ENCODE measurements at regions not wholly inside any gene's neighbourhood (a gene's known extent, or its start where the extent isn't known, plus 50 kb on each side); places are given as distances from the start of the nearest gene placed in this dataset.
"Not testable (repeated sequence)": the region's sequence is repeated elsewhere in the genome, so short reads cannot be mapped to it uniquely, and the experiment has no call there.

DNA sequence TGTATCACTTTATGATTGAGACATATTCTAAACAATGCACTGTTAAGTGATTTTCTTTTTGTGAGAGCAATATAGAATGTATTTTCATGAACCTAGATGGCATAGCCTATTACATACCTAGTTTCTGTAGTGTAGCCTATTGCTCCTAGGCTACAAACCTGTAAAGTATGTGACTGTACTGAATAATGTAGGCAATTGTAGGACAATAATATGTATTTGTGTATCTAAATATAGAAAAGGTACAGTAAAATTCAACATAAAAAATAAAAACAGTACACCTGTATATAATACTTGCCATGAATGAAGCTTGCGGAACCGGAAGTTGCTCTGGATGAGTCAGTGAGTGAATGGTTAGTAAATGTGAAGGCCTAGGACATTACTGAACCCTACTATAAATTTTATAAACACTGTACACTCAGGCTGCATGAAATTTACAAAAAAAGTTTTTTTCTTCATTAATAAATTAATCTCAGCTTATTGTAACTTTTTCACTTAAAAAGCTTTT, 106.7 kb downstream of the VSIG4 start:
- Histone ChIP-seq H3K27me3 (replicated peaks; ENCODE audit: insufficient read depth) (no peaks in the 10 kb centered on the region), H3K4me1 (ENCODE audit: insufficient read depth) (no peaks in the 10 kb centered on the region), H3K27ac (no peak overlapping the region), H3K9ac (no peak overlapping the region), H3K4me2 (ENCODE audit: unreplicated experiment) (no peak overlapping the region), H3K79me2 (ENCODE audit: insufficient read depth) (no peaks in the 10 kb centered on the region), H3K4me3 (no peak overlapping the region), H2AFZ (no peak overlapping the region), H3K9me2 (ENCODE audit: insufficient read depth) (no peaks in the 10 kb centered on the region), H4K20me1 (ENCODE audit: insufficient read depth) (no peaks in the 10 kb centered on the region), H3K9me3 (ENCODE audit: low read depth) (no peaks in the 10 kb centered on the region), H3F3A (ENCODE audit: insufficient read depth) (no peaks in the 10 kb centered on the region), H3K36me3 (ENCODE audit: low read depth) (no peaks in the 10 kb centered on the region)
- TF ChIP-seq EZH2 (IDR thresholded peaks at IDR 0.05; ENCODE audit: insufficient read depth, poor library complexity, severe bottlenecking) = no peak
- no peak for TF ChIP-seq EZH2phosphoT487 (IDR thresholded peaks at IDR 0.05; ENCODE audit: insufficient read depth, low read depth)
- DNase-seq = no peak
- 80 to 96% methylated on average over 2 of the region's 2 CpGs for whole genome bisulfite sequencing, 2 experiments (ENCODE audit: low coverage in 1 of 2, low lambda C conversion rate in 2 of 2, missing lambda C conversion rate in 2 of 2)
- in situ Hi-C loops (cut with MboI) = no loop called here

DNA sequence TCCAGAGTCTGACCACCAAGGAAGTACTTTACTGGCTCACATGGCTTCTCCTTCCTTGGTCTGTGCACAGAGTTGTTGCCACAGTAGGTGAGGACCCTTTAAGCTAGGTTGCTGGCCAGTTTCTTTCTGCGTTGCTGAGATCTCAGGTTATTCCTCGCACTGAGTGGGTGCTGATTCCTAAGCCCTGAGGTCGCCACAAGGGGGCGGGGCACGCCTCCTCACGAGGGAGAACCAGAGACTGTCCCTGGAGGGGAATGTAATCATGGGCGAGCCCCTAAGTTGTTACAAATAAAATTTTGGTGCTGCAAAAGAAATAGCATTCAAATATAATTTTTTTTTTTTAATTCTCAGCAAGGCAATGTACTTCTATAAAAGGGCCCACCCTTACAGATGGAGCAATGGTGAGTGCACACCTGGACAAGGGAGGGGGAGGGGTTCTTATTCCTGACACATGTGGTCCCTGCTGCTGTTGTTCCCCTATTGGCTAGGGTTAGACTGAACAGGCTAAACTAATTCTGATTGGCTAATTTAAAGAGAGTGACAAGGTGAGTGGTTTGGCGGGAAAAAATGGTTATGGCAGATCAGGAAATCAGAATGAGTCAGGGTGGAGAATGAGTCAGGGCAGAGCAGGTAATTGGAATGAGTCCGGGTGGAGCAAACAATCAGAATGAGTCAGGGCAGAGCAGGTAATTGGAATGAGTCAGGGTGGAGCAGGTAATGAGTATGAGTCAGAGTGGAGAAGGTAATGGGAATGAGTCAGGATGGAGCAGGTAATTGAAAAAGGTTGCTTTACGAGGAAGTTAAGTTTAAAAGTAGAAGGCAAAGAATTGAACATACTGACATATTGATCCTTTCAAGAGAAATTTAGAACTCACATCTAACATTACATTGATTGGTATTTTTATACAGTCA, 107.5 kb downstream of the VSIG4 start:
- H3K79me2 ChIP-seq (ENCODE audit: insufficient read depth) = no peaks in the 10 kb centered on the region
- no peak overlapping the region for H3K9ac ChIP-seq
- DNase-seq = no peak
- WGBS, 2 experiments (ENCODE audit: low coverage in 1 of 2, low lambda C conversion rate in 2 of 2, missing lambda C conversion rate in 2 of 2) = 68 to 70% methylated on average over 6 to 10 of the region's 10 CpGs
- no peak for TF ChIP-seq EZH2phosphoT487 (IDR thresholded peaks at IDR 0.05; ENCODE audit: insufficient read depth, low read depth)
- TF ChIP-seq EZH2 (IDR thresholded peaks at IDR 0.05; ENCODE audit: insufficient read depth, poor library complexity, severe bottlenecking) = no peak
- H3K4me1 ChIP-seq (ENCODE audit: insufficient read depth) = no peaks in the 10 kb centered on the region
- H3K27ac ChIP-seq = no peak overlapping the region
- in situ Hi-C loops (cut with MboI) = no loop called here
- no peaks in the 10 kb centered on the region for H4K20me1 ChIP-seq (ENCODE audit: insufficient read depth)
- H3K9me3 ChIP-seq (ENCODE audit: low read depth) = no peaks in the 10 kb centered on the region
- H2AFZ ChIP-seq = no peak overlapping the region
- no peaks in the 10 kb centered on the region for H3K9me2 ChIP-seq (ENCODE audit: insufficient read depth)
- H3F3A ChIP-seq (ENCODE audit: insufficient read depth) = no peaks in the 10 kb centered on the region
- no peaks in the 10 kb centered on the region for H3K27me3 ChIP-seq (replicated peaks; ENCODE audit: insufficient read depth)
- H3K4me3 ChIP-seq = no peak overlapping the region
- H3K36me3 ChIP-seq (ENCODE audit: low read depth) = no peaks in the 10 kb centered on the region
- no peak overlapping the region for H3K4me2 ChIP-seq (ENCODE audit: unreplicated experiment)

DNA sequence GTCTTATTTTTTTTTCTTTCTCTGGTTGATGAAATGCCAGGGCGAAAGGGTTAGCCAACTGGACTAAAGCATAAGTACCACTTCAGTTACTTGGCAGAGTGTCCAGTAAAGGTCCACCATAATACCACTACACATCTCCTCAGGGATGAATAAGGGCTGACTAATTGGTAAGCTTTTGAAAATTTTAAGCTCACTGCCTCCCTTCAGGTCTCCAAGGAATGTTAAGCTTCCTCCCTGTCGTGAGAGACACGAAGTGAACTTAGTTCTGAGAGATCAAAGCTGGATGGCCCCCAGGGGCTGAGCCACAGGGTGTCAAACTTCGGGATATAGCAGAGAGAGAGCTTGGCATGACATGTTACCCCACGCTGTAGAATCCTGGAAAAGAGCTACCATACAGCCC, 111.4 kb downstream of the VSIG4 start:
- Histone ChIP-seq H3F3A (ENCODE audit: insufficient read depth) (no peaks in the 10 kb centered on the region), H3K4me2 (ENCODE audit: unreplicated experiment) (no peak overlapping the region), H3K9ac (no peak overlapping the region), H3K36me3 (ENCODE audit: low read depth) (no peaks in the 10 kb centered on the region), H4K20me1 (ENCODE audit: insufficient read depth) (no peaks in the 10 kb centered on the region), H3K9me3 (ENCODE audit: low read depth) (no peaks in the 10 kb centered on the region), H3K27ac (no peak overlapping the region), H3K4me1 (ENCODE audit: insufficient read depth) (no peaks in the 10 kb centered on the region), H3K79me2 (ENCODE audit: insufficient read depth) (no peaks in the 10 kb centered on the region), H2AFZ (no peak overlapping the region), H3K9me2 (ENCODE audit: insufficient read depth) (no peaks in the 10 kb centered on the region), H3K4me3 (no peak overlapping the region), H3K27me3 (replicated peaks; ENCODE audit: insufficient read depth) (no peaks in the 10 kb centered on the region)
- in situ Hi-C loops (cut with MboI) = no loop called here
- WGBS, 2 experiments (ENCODE audit: low coverage in 1 of 2, low lambda C conversion rate in 2 of 2, missing lambda C conversion rate in 2 of 2) = 3% methylated on average over 5 of the region's 5 CpGs
- no peak for TF ChIP-seq EZH2phosphoT487 (IDR thresholded peaks at IDR 0.05; ENCODE audit: insufficient read depth, low read depth)
- no peak for TF ChIP-seq EZH2 (IDR thresholded peaks at IDR 0.05; ENCODE audit: insufficient read depth, poor library complexity, severe bottlenecking)
- no peak for DNase-seq

DNA sequence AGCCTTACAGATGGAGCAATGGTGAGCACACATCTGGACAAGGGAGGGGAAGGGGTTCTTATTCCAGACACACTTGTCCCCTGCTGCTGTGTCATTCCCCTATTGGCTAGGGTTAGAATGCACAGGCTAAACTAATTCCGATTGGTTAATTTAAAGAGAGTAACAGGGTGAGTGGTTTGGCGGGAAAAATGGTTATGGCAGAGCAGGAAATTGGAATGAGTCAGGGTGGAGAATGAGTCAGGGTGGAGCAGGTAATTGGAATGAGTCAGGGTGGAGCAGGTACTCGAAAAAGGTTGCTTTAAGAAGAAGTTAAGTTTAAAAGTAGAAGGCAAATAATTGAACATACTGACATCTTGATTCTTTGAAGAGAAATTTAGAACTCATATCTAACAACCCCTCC, 112.5 kb downstream of the VSIG4 start:
- H3K9ac ChIP-seq; H3F3A ChIP-seq (ENCODE audit: insufficient read depth); DNase-seq; H3K27me3 ChIP-seq (replicated peaks; ENCODE audit: insufficient read depth); H3K9me2 ChIP-seq (ENCODE audit: insufficient read depth); H4K20me1 ChIP-seq (ENCODE audit: insufficient read depth); H3K79me2 ChIP-seq (ENCODE audit: insufficient read depth); H3K4me1 ChIP-seq (ENCODE audit: insufficient read depth); H3K36me3 ChIP-seq (ENCODE audit: low read depth); H3K9me3 ChIP-seq (ENCODE audit: low read depth); H3K27ac ChIP-seq; H3K4me2 ChIP-seq (ENCODE audit: unreplicated experiment); H3K4me3 ChIP-seq; in situ Hi-C loops (cut with MboI); H2AFZ ChIP-seq: not testable (repeated sequence)
- whole genome bisulfite sequencing, 2 experiments (ENCODE audit: low coverage in 1 of 2, low lambda C conversion rate in 2 of 2, missing lambda C conversion rate in 2 of 2) = 52 to 58% methylated on average over 3 of the region's 3 CpGs
